ENCODE measurements at regions not wholly inside any gene's neighbourhood (a gene's known extent, or its start where the extent isn't known, plus 50 kb on each side); places are given as distances from the start of the nearest gene placed in this dataset.

- DNase-seq (ENCODE audit: low read depth) = no peak
These were observed 50.4 kb upstream of the GGTA1 start for GRCh38 chr9:121550041-121550440.

- DNase-seq (ENCODE audit: low read depth) = peak; percentile 40
These were observed 51.2 kb upstream of the GGTA1 start for GRCh38 chr9:121550569-121551512.

- DNase-seq (ENCODE audit: low read depth) = no peak
These were observed 52.5 kb upstream of the GGTA1 start for GRCh38 chr9:121551985-121552753.

GRCh38 chr9:121556082-121556481, 56.4 kb upstream of the GGTA1 start:
- DNase-seq (ENCODE audit: low read depth) = no peak

GRCh38 chr9:121556580-121556979, 56.9 kb upstream of the GGTA1 start:
- DNase-seq (ENCODE audit: low read depth) = no peak

- DNase-seq (ENCODE audit: low read depth) = no peak
These were observed 58.2 kb upstream of the GGTA1 start for GRCh38 chr9:121557581-121558447.

- no peak for DNase-seq (ENCODE audit: low read depth)
These were observed 58.8 kb upstream of the GGTA1 start for GRCh38 chr9:121558473-121558872.

GRCh38 chr9:121559183-121559582, 59.5 kb upstream of the GGTA1 start:
- no peak for DNase-seq (ENCODE audit: low read depth)

- no peak for DNase-seq (ENCODE audit: low read depth)
These were observed 61.3 kb upstream of the GGTA1 start for GRCh38 chr9:121560921-121561320.

GRCh38 chr9:121561385-121562222, 62.0 kb upstream of the GGTA1 start:
- no peak for DNase-seq (ENCODE audit: low read depth)

- no peak for DNase-seq (ENCODE audit: low read depth)
These were observed 62.7 kb upstream of the GGTA1 start for GRCh38 chr9:121562301-121562700.

- DNase-seq (ENCODE audit: low read depth) = no peak
These were observed 63.8 kb upstream of the GGTA1 start for GRCh38 chr9:121563425-121563824.

GRCh38 chr9:121563881-121564460, 64.3 kb upstream of the GGTA1 start:
- no peak for DNase-seq (ENCODE audit: low read depth)

GRCh38 chr9:121564504-121565260, 65.0 kb upstream of the GGTA1 start:
- DNase-seq (ENCODE audit: low read depth) = no peak

GRCh38 chr9:121566481-121567465, 67.1 kb upstream of the GGTA1 start:
- no peak for DNase-seq (ENCODE audit: low read depth)

GRCh38 chr9:121567500-121568342, 68.1 kb upstream of the GGTA1 start:
- DNase-seq (ENCODE audit: low read depth) = no peak

GRCh38 chr9:121568343-121569265, 69.0 kb upstream of the GGTA1 start:
- DNase-seq (ENCODE audit: low read depth) = no peak
